Tibial nerve (tissue), 4 donors: ENCODE measurements at regions not wholly inside any gene's neighbourhood (a gene's known extent, or its start where the extent isn't known, plus 50 kb on each side); places are given as distances from the start of the nearest gene placed in this dataset.

ENCODE experiments used
- CTCF ChIP-seq, 5 experiments: fragments of 200-600 bp in 3 of 5; fragments of 450-650 bp in 2 of 5; sonication (generic) in 3 of 5; IDR thresholded peaks; one replicate each; pipeline ENCODE4 v1.5.1; 2016 to 2019; ENCODE audit warnings: antibody characterized with exemption in 5 of 5, mild to moderate bottlenecking in 3 of 5, moderate library complexity in 2 of 5
- EP300 ChIP-seq, 2 donors: sonication (generic); formaldehyde crosslinking; IDR thresholded peaks; one replicate each; pipeline ENCODE4 v1.6.1; 2017; ENCODE audit warnings: antibody characterized with exemption in 2 of 2, mild to moderate bottlenecking in 1 of 2
- POLR2A ChIP-seq, 2 donors: fragments of 450-650 bp; IDR thresholded peaks; one replicate each; pipeline ENCODE4 v1.6.1; 2017; ENCODE audit warnings: antibody characterized with exemption in 2 of 2, mild to moderate bottlenecking in 2 of 2, moderate library complexity in 2 of 2

GRCh38 chr5:4191703-4192102 is 596.1 kb downstream of the IRX1 start:
- no peak for TF ChIP-seq CTCF (IDR thresholded peaks at IDR 0.05)
- no peak for TF ChIP-seq POLR2A (IDR thresholded peaks at IDR 0.05)
- TF ChIP-seq EP300 (IDR thresholded peaks at IDR 0.05) = no peak
